GOT3 (cell line): ENCODE measurements at regions not wholly inside any gene's neighbourhood (a gene's known extent, or its start where the extent isn't known, plus 50 kb on each side); places are given as distances from the start of the nearest gene placed in this dataset.
"Not testable (repeated sequence)": the region's sequence is repeated elsewhere in the genome, so short reads cannot be mapped to it uniquely, and the experiment has no call there.

ENCODE experiments used
- DNase-seq: peaks from one replicate; lab custom pipeline; 2025; ENCODE audit warnings: mixed read lengths; lab: John Stamatoyannopoulos, UW

DNA sequence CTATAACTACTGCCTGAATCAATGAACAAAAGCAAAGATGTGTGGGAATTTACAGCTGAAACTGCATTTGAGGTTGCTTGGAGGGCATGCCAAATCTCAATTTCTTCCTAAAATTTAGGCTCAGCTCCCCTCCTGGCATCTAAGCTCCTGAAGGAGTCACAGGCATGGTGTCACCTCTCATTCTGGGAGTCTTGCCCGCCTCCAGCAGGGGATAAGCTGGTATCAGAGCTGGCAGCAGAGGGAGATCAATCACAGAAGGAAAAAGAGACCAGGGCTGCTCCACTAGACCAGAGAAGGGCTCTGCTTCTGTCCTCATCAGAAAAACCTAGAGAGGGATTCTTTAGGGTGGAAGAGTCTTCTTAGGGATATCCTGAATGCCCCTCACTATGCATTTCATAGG lies 150.4 kb upstream of the SLC6A11 start:
- no peak for DNase-seq

GRCh38 chr3:10666621-10667020 lies 149.4 kb upstream of the SLC6A11 start:
- no peak for DNase-seq

DNA sequence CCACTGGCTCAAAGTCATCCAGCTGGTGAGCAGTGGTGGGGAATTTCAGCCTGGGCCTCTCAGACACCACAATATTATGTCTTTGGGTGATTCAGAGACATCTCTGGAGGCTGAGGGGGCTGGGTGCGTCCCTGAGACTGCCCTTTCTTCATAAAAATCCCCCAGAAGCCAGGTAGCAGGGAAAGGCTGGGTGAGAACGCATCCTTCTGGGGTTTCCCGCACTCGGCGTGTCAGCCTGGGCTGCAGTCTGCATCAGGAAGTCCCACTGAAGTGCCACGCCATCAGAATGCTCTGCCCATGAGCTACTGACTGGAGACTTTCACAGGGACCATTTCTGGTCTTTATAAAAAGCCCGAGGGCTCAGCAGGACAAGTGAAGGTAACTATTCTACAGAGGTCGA lies 148.8 kb upstream of the SLC6A11 start:
- no peak for DNase-seq

GRCh38 chr3:10667901-10668476 lies 148.0 kb upstream of the SLC6A11 start:
- DNase-seq = no peak

- no peak for DNase-seq
These were observed 146.5 kb upstream of the SLC6A11 start for GRCh38 chr3:10669490-10670048.

GRCh38 chr3:10672422-10672821 lies 143.6 kb upstream of the SLC6A11 start:
- DNase-seq = no peak

DNA sequence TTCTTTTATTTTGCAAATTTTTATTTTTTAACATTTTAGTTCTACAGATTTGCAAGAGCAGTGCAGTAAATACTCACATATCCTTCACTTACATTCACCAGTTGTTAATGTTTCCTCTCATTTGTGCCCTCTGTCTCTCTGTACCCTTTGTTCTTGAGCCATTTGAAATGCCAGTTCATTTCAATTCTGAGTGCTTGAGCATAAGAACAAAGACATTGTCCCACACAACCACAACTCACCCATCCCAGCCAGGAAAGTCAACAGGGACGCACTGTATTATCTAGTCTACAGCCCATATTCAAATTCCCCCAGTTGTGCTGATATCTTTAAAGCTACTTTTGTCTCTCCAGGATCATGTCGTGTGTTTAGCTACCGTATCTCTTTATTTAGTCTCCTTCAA lies 141.4 kb upstream of the SLC6A11 start:
- no peak for DNase-seq

GRCh38 chr3:10676905-10677304 lies 139.1 kb upstream of the SLC6A11 start:
- no peak for DNase-seq

DNA sequence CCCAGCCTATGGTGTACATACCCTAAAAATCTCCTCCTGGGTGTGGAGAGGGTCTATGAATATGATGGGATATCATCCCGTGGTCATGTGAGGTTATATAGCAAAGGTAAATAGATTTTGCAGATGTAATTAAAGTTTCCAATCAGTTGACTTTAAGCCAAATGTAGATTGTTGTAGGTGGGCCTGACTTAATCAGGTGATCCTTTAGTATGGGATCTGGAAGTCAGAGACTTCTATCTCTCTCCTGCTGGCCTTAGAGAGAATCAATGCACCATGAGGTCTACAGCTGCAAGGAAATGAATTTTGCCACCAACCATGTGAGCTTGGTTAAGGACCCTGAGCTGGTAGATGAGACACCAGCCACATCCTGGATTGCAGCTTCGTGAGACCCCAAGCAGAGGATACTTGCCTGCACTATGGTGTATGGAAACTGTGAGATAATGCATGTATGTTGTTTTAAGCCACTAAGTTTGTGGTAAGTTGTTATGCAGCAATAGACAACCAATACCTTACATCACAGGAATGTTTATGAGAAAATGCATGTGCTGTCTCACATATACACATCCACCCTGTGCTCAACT lies 137.1 kb upstream of the SLC6A11 start:
- DNase-seq = no peak

DNA sequence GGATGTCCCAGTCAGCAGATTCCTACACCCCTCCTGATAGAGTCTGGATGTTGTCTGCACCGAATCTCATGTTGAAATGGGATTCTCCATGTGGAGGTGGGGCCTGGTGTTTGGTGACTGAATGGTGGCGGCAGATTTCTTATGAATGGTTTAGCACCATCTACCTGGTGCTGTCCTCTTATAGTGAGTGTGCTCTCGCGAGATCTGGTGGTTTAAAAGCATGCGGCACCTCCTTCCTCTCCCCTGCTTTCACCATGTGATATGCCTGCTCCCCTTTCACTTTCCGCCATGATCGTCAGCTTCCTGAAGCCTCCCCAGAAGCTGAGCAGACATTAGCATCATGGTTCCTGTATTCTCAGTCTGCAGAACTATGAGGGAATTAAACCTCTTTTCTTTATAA lies 135.2 kb upstream of the SLC6A11 start:
- no peak for DNase-seq

GRCh38 chr3:10682692-10683091 lies 133.3 kb upstream of the SLC6A11 start:
- no peak for DNase-seq

GRCh38 chr3:10683106-10683505 lies 132.9 kb upstream of the SLC6A11 start:
- DNase-seq = no peak

GRCh38 chr3:10688126-10688525 lies 127.9 kb upstream of the SLC6A11 start:
- no peak for DNase-seq

DNA sequence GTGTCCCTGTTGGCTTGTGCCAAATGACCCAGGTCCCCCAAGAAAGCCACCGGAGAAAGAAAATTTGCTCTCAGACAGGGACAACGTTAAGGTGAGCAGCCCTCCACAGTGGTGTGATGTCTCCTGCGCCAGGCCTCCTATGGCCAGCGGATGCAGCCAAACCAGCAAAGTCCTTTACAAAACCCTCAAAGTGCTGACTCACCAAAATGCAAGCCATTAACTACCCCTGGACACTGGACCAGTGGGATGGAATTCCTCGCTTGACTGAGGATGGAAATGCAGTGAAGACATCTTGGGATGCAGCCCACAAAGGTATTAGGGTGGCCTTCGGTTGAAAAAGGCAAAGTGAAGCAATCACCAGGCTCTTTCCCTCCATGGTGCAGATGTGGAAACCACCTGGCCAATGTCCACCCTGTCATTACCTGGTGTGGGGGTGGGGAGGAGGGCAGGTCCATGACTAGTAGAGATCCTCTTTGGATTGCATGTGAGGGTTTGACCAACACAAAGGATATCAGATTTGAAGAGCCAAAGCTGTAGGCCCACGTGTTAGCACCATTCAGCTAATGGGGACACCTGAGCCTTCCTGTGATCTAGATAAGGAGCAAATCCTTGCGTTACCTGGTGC lies 127.4 kb upstream of the SLC6A11 start:
- no peak for DNase-seq

DNA sequence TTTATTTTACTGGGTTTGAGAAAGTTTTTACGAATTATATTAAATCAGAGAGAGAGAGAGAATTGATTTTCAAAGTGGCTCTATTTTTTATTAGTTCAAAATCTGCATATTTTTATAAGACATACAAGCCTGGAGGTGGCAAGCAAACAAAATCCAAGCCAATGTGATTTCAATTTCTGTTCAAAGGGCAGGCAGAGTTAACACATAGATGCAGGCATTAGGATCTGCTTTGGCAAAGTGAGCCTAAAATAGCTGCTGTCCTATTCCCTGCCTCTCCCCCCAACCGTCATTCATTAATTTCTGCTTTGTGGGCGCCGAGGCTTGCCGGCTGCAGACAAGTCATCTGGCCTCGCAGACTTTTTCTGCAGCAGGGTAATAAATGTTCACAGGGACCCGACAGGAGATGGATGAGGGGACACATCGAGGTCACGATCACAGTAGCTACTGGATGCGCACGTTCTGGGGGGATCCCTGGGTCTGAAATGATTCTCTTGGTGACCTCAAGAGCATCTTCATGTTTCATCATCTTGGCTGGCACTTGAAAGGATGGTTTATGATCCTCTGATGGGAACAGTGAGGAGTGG lies 123.9 kb upstream of the SLC6A11 start:
- DNase-seq = no peak

GRCh38 chr3:10693457-10693856 lies 122.6 kb upstream of the SLC6A11 start:
- no peak for DNase-seq

- no peak for DNase-seq
These were observed 121.8 kb upstream of the SLC6A11 start for GRCh38 chr3:10694179-10694578.

DNA sequence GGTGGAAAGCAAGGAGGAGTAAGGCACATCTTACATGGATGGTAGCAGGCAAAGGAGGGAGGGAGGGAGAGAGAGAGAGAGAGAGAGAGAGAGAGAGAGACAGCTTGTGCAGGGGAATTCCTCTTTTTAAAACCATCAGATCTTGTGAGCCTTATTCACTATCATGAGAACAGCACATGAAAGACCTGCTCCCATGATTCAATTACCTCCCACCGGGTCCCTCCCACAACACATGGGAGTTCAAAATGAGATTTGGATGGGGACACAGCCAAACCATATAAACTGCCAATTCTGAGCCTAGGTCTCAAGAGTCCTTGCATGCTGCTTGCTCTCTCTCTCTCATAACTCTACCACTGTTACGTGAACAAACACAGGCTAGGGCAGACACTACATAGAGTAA lies 120.8 kb upstream of the SLC6A11 start:
- not testable (repeated sequence) for DNase-seq

- no peak for DNase-seq
These were observed 120.3 kb upstream of the SLC6A11 start for GRCh38 chr3:10695595-10696285.

GRCh38 chr3:10697918-10698317 lies 118.1 kb upstream of the SLC6A11 start:
- DNase-seq = no peak

GRCh38 chr3:10700821-10701220 lies 115.2 kb upstream of the SLC6A11 start:
- DNase-seq = no peak

DNA sequence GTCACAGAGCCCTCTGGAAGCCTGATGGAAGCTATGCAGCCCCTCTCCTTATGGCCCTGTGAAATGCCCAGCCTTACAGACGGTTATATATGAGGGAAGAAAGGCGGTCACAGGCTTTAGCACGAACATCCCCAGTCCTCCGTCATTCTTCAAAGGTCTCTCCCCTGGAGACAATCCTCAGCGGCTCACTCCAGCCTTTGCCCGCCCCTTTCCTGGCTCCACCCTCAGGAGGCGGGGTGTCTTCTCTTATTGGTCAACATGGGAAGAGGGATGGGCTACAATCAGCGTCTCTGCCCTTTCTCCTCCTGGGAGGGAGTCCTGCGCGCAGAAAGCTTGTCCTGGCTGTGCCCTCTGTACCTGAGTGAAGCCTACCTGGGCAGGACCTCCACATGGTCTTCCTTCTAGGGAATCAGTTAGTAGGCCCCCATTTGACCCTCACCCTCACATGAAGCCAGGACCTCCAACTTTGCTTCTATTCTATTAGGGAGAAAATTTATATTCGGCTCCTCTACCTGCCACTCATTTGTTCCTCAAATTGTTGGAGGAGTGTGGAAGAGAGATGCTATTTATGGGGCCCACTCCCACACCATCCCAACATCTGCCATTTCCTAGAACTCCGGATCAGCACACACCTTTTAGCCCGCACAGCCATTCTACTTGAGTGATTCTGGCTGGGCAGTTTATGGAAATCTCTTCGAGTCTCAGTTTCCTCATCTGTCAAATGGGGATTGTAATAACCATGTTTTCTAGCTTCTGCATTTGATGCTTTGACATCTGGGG lies 112.9 kb upstream of the SLC6A11 start:
- no peak for DNase-seq
